Mesodermal cell (in vitro differentiated cells): ENCODE measurements at regions not wholly inside any gene's neighbourhood (a gene's known extent, or its start where the extent isn't known, plus 50 kb on each side); places are given as distances from the start of the nearest gene placed in this dataset.

Experiments
- H3K27ac ChIP-seq: 2 replicates; pipeline ENCODE4 v1.7.0; 2013; ENCODE audit warnings: mild to moderate bottlenecking, low read depth, low read length, moderate library complexity; ENCODE audit not compliant: severe bottlenecking
- H3K36me3 ChIP-seq: 2 replicates; pipeline ENCODE4 v1.7.1; 2013; ENCODE audit warnings: mild to moderate bottlenecking, low read length, moderate library complexity; ENCODE audit not compliant: control insufficient read depth, insufficient read depth
- H3K4me1 ChIP-seq: one replicate; pipeline ENCODE4 v1.7.1; 2013; ENCODE audit warnings: mild to moderate bottlenecking, low read length; ENCODE audit not compliant: insufficient read depth, control insufficient read depth, poor library complexity, severe bottlenecking
- H3K4me3 ChIP-seq: 2 replicates; pipeline ENCODE4 v1.7.0; 2013; ENCODE audit warnings: low read length, control low read depth, mild to moderate bottlenecking; ENCODE audit not compliant: insufficient read depth, poor library complexity, severe bottlenecking; ENCODE audit errors: extremely low read depth
- H3K9me3 ChIP-seq: 2 replicates; pipeline ENCODE4 v1.7.1; 2013; ENCODE audit warnings: mild to moderate bottlenecking, low read length, moderate library complexity; ENCODE audit not compliant: control insufficient read depth
- WGBS, 2 experiments: methylation state at CpG; one replicate each; pipeline ENCODE4 v1.1.5; 2013; ENCODE audit warnings: missing lambda C conversion rate in 2 of 2; ENCODE audit not compliant: insufficient coverage in 2 of 2; 5-methylcytosine and 5-hydroxymethylcytosine counted together

DNA sequence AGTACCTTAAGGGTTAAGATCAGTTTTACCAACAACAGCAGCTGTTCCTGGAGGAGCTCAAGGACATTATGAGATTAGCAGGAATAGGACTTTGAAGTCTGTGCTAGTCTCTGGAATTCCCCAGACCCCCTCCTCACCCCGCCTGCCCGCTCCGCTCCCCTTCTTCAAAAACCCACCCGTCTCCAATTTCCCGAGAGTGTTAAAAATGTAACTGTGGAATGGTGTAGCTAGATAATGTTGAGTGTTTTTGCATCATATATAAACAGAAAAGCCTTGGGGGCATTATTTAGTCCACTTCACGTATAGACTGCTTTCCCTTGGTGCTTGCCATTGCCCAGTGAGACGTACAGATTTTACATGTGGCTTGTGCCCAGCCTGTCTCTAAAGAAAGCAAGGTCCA is 65.0 kb upstream of the SEMA6D start:
- no peak overlapping the region for H3K27ac ChIP-seq
- H3K9me3 ChIP-seq: no peaks in the 10 kb centered on the region
- no peak overlapping the region for H3K4me3 ChIP-seq
- H3K36me3 ChIP-seq: no peaks in the 10 kb centered on the region
- H3K4me1 ChIP-seq: peaks cover 6% of the 10 kb centered on the region
- WGBS, 2 experiments: 82 to 100% methylated on average over 2 of the region's 7 CpGs

DNA sequence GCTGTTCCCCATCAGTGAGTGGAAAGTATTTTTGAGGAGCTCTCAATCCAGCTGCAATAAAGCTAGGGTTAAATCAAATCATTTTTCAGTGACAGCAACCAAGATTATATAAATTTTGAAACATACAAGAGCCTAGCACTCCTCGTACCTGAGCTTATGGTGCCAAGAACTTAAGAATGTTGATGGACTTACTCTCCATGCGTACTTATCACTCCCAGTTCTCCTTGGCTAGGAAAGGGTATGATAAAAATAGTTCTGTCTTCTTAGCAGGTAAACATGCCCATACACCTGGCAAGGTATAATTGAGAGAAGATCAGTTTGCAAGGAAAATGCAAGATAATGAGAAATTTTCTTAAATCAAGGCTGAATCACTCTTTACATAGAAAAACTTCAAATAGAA is 64.5 kb upstream of the SEMA6D start:
- peaks cover 6% of the 10 kb centered on the region for H3K4me1 ChIP-seq
- no peaks in the 10 kb centered on the region for H3K36me3 ChIP-seq
- no CpG with 5 or more reads among the region's 2 CpGs for WGBS, 2 experiments

GRCh38 chr15:47661661-47662180 is 55.6 kb upstream of the SEMA6D start:
- Histone ChIP-seq H3K4me1 (peaks cover 7% of the 10 kb centered on the region), H3K4me3 (no peak overlapping the region), H3K27ac (no peak overlapping the region), H3K36me3 (no peaks in the 10 kb centered on the region), H3K9me3 (no peaks in the 10 kb centered on the region)
- 87 to 92% methylated on average over 4 of the region's 5 CpGs for WGBS, 2 experiments

More for the DNA sequence above, 64.5 kb upstream of the SEMA6D start:
- no peak overlapping the region for H3K4me3 ChIP-seq
- no peaks in the 10 kb centered on the region for H3K9me3 ChIP-seq
- no peak overlapping the region for H3K27ac ChIP-seq

DNA sequence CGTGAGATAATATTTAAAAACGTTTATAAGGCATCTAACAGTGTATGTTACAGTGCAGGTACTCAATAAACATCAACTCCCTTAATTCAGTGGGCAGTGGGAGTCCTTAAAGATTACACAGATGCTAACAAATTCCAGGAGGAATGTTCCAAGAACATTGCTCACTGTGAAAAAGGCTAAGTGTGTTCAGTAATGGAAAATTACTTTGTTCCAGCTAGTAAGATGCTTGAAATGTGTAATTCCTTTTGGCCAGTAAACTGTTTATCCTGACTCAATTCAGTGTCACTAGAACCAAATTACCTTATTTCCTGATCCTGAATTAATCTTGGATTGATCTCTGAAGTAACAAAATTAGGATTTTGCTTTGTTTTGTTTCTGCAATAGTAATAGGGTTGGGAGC is 54.2 kb upstream of the SEMA6D start:
- H3K36me3 ChIP-seq: no peaks in the 10 kb centered on the region
- 100% methylated on average over 2 of the region's 2 CpGs; no CpG with 5 or more reads in 1 of the 2 experiments for WGBS, 2 experiments
- peaks cover 7% of the 10 kb centered on the region for H3K4me1 ChIP-seq
- no peak overlapping the region for H3K27ac ChIP-seq
- no peak overlapping the region for H3K4me3 ChIP-seq
- H3K9me3 ChIP-seq: no peaks in the 10 kb centered on the region
